Astrocyte (in vitro differentiated cells and primary cell): ENCODE measurements at regions not wholly inside any gene's neighbourhood (a gene's known extent, or its start where the extent isn't known, plus 50 kb on each side); places are given as distances from the start of the nearest gene placed in this dataset.

Experiments used
- EZH2 ChIP-seq: IDR thresholded peaks from 2 replicates; pipeline ENCODE4 v1.6.1; 2012; ENCODE audit warnings: mild to moderate bottlenecking, low read length, inconsistent platforms; ENCODE audit not compliant: insufficient read depth
- TF ChIP-seq, protein P1 (sequence below): IDR thresholded peaks from 2 replicates; pipeline ENCODE4 v1.5.1; 2011; ENCODE audit warnings: low read depth, mild to moderate bottlenecking, inconsistent platforms, low read length, moderate library complexity; ENCODE audit not compliant: insufficient read depth

DNA sequence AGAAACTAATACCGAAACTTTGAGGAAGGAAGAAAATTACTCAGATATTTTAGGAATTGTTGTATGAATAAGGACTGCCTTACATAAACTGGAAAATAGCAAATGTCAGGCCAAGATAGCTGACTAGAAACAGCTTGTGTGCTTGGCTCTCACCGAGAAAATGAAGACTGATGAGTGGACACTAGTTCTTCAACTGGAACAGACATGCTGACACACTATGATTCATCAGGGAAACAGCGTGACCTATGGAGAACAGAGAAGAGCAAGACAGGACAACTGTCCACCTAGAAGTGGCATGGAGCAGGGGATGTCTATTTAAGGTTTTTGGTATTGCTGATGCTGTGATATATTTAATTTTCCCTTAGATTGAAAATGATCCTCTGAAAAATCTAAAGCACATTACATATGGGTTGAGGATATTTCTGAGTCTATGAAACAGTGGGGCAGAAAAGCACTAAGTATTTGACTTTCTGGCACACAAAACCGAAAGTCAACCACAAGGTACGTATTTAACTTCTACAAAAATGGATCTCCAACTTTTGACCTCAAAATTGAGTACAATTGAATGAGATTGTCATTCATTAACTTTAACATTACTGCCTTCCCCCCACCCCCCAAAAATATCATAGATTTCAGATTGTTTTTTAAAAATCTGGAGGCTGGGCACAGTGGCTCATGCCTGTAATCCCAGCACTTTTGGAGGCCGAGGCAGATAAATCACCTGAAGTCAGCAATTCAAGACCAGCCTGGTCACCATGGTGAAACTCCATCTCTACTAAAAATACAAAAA, 863.2 kb downstream of the LRFN5 start:
- TF ChIP-seq, protein P1, sequence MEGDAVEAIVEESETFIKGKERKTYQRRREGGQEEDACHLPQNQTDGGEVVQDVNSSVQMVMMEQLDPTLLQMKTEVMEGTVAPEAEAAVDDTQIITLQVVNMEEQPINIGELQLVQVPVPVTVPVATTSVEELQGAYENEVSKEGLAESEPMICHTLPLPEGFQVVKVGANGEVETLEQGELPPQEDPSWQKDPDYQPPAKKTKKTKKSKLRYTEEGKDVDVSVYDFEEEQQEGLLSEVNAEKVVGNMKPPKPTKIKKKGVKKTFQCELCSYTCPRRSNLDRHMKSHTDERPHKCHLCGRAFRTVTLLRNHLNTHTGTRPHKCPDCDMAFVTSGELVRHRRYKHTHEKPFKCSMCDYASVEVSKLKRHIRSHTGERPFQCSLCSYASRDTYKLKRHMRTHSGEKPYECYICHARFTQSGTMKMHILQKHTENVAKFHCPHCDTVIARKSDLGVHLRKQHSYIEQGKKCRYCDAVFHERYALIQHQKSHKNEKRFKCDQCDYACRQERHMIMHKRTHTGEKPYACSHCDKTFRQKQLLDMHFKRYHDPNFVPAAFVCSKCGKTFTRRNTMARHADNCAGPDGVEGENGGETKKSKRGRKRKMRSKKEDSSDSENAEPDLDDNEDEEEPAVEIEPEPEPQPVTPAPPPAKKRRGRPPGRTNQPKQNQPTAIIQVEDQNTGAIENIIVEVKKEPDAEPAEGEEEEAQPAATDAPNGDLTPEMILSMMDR: no peak
- TF ChIP-seq EZH2: no peak
